HepG2 (cell line): ENCODE measurements at regions not wholly inside any gene's neighbourhood (a gene's known extent, or its start where the extent isn't known, plus 50 kb on each side); places are given as distances from the start of the nearest gene placed in this dataset.

Source experiments
- EHMT2 ChIP-seq: fragments of 200-600 bp; sonication (generic); IDR thresholded peaks from 2 replicates; pipeline ENCODE4 v1.7.0; 2017; ENCODE audit warnings: antibody characterized with exemption, low read depth, low read length, borderline replicate concordance
- FOXP4 ChIP-seq: sonication (generic); formaldehyde crosslinking; IDR thresholded peaks from 2 replicates; pipeline ENCODE4 v1.4.0; 2020; ENCODE audit warnings: missing genetic modification reagents
- GABPA ChIP-seq, 2 experiments: IDR thresholded peaks; 2 replicates each; pipeline ENCODE4 v1.6.1; 2011 to 2016; ENCODE audit warnings: low read depth in 2 of 2, low read length in 1 of 2, missing biosample characterization in 1 of 2, missing genetic modification characterization in 1 of 2
- GATA4 ChIP-seq: sonication (generic); IDR thresholded peaks from 2 replicates; pipeline ENCODE4 v1.6.1; 2016; ENCODE audit warnings: antibody characterized with exemption, low read depth, borderline replicate concordance
- GATAD1 ChIP-seq: IDR thresholded peaks from 2 replicates; pipeline ENCODE4 v1.6.1; 2016; ENCODE audit warnings: missing genetic modification reagents, missing compliant biosample characterization
- HDAC1 ChIP-seq: sonication (generic); formaldehyde crosslinking; IDR thresholded peaks from 2 replicates; pipeline ENCODE4 v1.5.1; 2020; ENCODE audit warnings: mild to moderate bottlenecking, missing genetic modification reagents
- HNRNPL ChIP-seq: fragments of 200-400 bp; formaldehyde crosslinking; IDR thresholded peaks from 2 replicates; pipeline ENCODE4 v1.6.1; 2017; ENCODE audit warnings: mild to moderate bottlenecking, low read depth, low read length
- NR2F1 ChIP-seq, 2 experiments: fragments of 450-650 bp in 1 of 2; formaldehyde crosslinking in 1 of 2; IDR thresholded peaks; 2 replicates each; pipeline versions ENCODE4 v1.5.0 to v1.6.1; 2016 to 2020; ENCODE audit warnings: mild to moderate bottlenecking in 1 of 2, missing compliant biosample characterization in 1 of 2, missing genetic modification reagents in 1 of 2, moderate library complexity in 1 of 2
- SRY ChIP-seq: sonication (generic); formaldehyde crosslinking; IDR thresholded peaks from 2 replicates; pipeline ENCODE4 v1.8.0; 2022; ENCODE audit warnings: mild to moderate bottlenecking, missing genetic modification reagents
- TBL1XR1 ChIP-seq: fragments of 150-350 bp; IDR thresholded peaks from 2 replicates; pipeline ENCODE4 v1.6.1; 2014; ENCODE audit warnings: borderline replicate concordance, low read length; ENCODE audit not compliant: partially characterized antibody
- YEATS4 ChIP-seq: sonication (generic); formaldehyde crosslinking; IDR thresholded peaks from 2 replicates; pipeline ENCODE4 v1.4.0; 2020; ENCODE audit warnings: missing genetic modification reagents, borderline replicate concordance
- ZBTB26 ChIP-seq: IDR thresholded peaks from 2 replicates; pipeline ENCODE4 v1.6.1; 2016; ENCODE audit warnings: missing compliant biosample characterization, missing genetic modification reagents, borderline replicate concordance
- ZBTB7B ChIP-seq: sonication (generic); formaldehyde crosslinking; IDR thresholded peaks from 2 replicates; pipeline ENCODE4 v1.4.0; 2020; ENCODE audit warnings: missing genetic modification reagents
- ZNF264 ChIP-seq: sonication (generic); formaldehyde crosslinking; IDR thresholded peaks from 2 replicates; pipeline ENCODE4 v1.4.0; 2020; ENCODE audit warnings: missing genetic modification reagents
- ZNF276 ChIP-seq: sonication (generic); formaldehyde crosslinking; IDR thresholded peaks from 2 replicates; pipeline ENCODE4 v1.4.0; 2020; ENCODE audit warnings: mild to moderate bottlenecking, low read depth, missing genetic modification reagents
- ZNF292 ChIP-seq: sonication (generic); formaldehyde crosslinking; IDR thresholded peaks from 2 replicates; pipeline ENCODE4 v1.8.1; 2022; ENCODE audit warnings: mild to moderate bottlenecking, low read depth, missing genetic modification reagents, borderline replicate concordance
- ZNF512 ChIP-seq: sonication (generic); formaldehyde crosslinking; IDR thresholded peaks from 2 replicates; pipeline ENCODE4 v1.4.0; 2020; ENCODE audit warnings: mild to moderate bottlenecking, missing genetic modification reagents
- ZNF746 ChIP-seq: sonication (generic); formaldehyde crosslinking; IDR thresholded peaks from 2 replicates; pipeline ENCODE4 v1.8.0; 2022; ENCODE audit warnings: mild to moderate bottlenecking, missing genetic modification reagents
- ZNF788 ChIP-seq: sonication (generic); formaldehyde crosslinking; IDR thresholded peaks from 2 replicates; pipeline ENCODE4 v1.5.0; 2020; ENCODE audit warnings: mild to moderate bottlenecking, missing genetic modification reagents, borderline replicate concordance
- ZSCAN21 ChIP-seq: sonication (generic); formaldehyde crosslinking; IDR thresholded peaks from 2 replicates; pipeline ENCODE4 v1.8.0; 2022; ENCODE audit warnings: mild to moderate bottlenecking, missing genetic modification reagents, moderate library complexity, borderline replicate concordance

- TF ChIP-seq HDAC1 (CRISPR knock-in tag), result peak; percentile 72
- peak; percentile 25; the same call in 1 of the 2 replicates for TF ChIP-seq EHMT2
- TF ChIP-seq GABPA (IDR thresholded peaks at IDR 0.05; ENCODE audit: low read depth, low read length), result no peak
- peak; percentile 46 for TF ChIP-seq GABPA (CRISPR knock-in tag; IDR thresholded peaks at IDR 0.05; ENCODE audit: low read depth)
- peak; percentile 43 for TF ChIP-seq ZSCAN21 (CRISPR knock-in tag)
- TF ChIP-seq NR2F1 (CRISPR knock-in tag; IDR thresholded peaks at IDR 0.05), result peak; percentile 72 to 77; a peak in 3 of 4 replicates
- peak; percentile 89; the same call in 1 of the 2 replicates for TF ChIP-seq GATA4
- peak; percentile 48; the same call in 1 of the 2 replicates for TF ChIP-seq ZNF746 (CRISPR knock-in tag)
- peak; percentile 29; the same call in 1 of the 2 replicates for TF ChIP-seq GATAD1 (CRISPR knock-in tag)
- peak; percentile 69; the same call in 1 of the 2 replicates for TF ChIP-seq ZNF264 (CRISPR knock-in tag)
- peak; percentile 97 for TF ChIP-seq TBL1XR1
- peak; percentile 91; the same call in 1 of the 2 replicates for TF ChIP-seq ZNF292
- peak; percentile 50; the same call in 1 of the 2 replicates for TF ChIP-seq SRY
- peak; percentile 45; the same call in 1 of the 2 replicates for TF ChIP-seq ZNF788 (CRISPR knock-in tag)
- TF ChIP-seq ZBTB26, result peak; percentile 48; the same call in 1 of the 2 replicates
- no peak for TF ChIP-seq ZNF276 (CRISPR knock-in tag)
- no peak for TF ChIP-seq HNRNPL
- peak; percentile 65 for TF ChIP-seq YEATS4 (CRISPR knock-in tag)
- TF ChIP-seq FOXP4 (CRISPR knock-in tag), result peak; percentile 86
- TF ChIP-seq ZBTB7B, result peak; percentile 68; the same call in 1 of the 2 replicates
- no peak for TF ChIP-seq ZNF512 (CRISPR knock-in tag)
These were observed 72.6 kb downstream of the TBX3 start (continued) for GRCh38 chr12:114611145-114612018.
